ENCODE measurements at regions not wholly inside any gene's neighbourhood (a gene's known extent, or its start where the extent isn't known, plus 50 kb on each side); places are given as distances from the start of the nearest gene placed in this dataset.

DNA sequence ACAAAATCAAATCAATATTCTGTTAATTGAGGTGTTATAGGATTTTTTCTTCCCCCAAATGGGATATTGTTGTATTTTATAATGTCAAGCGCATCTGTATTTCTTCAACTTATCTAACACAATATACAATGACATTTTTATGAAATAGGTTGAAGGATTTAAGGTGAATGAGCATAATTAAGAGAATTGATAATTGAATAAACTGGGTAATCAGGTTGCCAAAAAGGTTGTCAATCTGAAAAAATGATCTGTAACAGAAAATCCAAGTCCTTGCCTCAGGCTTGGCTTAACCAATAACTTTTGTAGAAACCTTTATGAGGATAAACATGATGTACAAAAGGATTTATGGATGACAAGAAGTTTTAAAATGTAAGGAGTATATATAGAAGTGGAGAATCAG, 1101.7 kb upstream of the EYS start:
- TF ChIP-seq, protein P1, sequence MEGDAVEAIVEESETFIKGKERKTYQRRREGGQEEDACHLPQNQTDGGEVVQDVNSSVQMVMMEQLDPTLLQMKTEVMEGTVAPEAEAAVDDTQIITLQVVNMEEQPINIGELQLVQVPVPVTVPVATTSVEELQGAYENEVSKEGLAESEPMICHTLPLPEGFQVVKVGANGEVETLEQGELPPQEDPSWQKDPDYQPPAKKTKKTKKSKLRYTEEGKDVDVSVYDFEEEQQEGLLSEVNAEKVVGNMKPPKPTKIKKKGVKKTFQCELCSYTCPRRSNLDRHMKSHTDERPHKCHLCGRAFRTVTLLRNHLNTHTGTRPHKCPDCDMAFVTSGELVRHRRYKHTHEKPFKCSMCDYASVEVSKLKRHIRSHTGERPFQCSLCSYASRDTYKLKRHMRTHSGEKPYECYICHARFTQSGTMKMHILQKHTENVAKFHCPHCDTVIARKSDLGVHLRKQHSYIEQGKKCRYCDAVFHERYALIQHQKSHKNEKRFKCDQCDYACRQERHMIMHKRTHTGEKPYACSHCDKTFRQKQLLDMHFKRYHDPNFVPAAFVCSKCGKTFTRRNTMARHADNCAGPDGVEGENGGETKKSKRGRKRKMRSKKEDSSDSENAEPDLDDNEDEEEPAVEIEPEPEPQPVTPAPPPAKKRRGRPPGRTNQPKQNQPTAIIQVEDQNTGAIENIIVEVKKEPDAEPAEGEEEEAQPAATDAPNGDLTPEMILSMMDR (IDR thresholded peaks at IDR 0.05; ENCODE audit: extremely low read depth in 1 of 2, insufficient read depth in 1 of 2, low read depth in 1 of 2, low read length in 2 of 2), result no peak
- TF ChIP-seq POLR2AphosphoS5 (IDR thresholded peaks at IDR 0.05; ENCODE audit: insufficient read depth, low read depth, low read length), result no peak

Measured in endothelial cell of umbilical vein (primary cell).